8988T (cell line): ENCODE measurements at regions not wholly inside any gene's neighbourhood (a gene's known extent, or its start where the extent isn't known, plus 50 kb on each side); places are given as distances from the start of the nearest gene placed in this dataset.

Experiments
- DNase-seq: peaks from one replicate; pipeline ENCODE4 v3.0.0; 2011

DNA sequence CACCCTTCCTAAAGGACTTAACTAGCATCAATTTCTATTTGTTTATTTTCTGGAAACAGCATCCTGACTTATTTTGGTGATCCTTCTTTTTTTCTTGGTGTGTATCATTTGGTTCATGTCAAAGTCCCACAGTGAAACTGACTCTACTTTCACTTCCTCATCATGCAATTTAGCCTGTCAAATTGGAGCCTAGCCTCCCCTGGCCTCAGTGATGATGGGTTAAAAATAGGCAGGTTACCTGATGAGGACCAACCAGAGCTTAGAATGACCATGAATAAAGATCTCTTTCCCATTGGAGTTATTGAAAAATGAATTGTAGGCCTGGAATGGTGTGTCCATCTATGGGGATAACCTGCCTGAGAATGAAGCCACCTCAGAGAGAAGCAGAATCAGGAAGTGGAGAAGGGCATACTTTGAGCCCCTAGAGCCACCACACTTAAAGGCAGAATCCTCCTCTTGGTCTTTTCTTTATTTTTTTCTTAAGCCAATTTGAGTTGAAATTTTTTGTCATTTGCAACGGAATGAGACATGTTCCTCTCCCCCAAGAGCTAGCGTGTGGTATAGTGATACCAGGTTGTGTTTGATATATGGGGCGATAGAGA, 105.6 kb downstream of the BTBD3 start:
- DNase-seq, result no peak

DNA sequence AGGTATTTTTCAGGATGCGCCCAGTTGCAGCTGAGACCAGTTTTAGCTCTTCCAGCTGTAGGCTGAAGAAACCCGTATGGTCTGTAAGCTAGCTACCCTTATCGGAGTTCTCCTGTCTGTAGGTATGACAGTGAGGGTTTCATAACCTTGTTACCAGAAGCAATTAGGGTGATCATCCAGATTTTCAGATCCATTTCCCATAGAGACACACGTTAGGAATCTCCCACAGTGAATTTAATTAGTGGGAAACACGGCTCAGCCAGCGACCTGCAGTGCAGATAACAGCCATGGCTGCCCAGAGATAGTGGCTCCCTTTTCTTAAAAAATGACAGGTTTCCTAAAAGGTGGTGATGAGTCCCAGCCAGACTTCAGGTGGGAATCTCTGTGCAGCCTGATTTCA, 111.1 kb downstream of the BTBD3 start:
- no peak for DNase-seq

DNA sequence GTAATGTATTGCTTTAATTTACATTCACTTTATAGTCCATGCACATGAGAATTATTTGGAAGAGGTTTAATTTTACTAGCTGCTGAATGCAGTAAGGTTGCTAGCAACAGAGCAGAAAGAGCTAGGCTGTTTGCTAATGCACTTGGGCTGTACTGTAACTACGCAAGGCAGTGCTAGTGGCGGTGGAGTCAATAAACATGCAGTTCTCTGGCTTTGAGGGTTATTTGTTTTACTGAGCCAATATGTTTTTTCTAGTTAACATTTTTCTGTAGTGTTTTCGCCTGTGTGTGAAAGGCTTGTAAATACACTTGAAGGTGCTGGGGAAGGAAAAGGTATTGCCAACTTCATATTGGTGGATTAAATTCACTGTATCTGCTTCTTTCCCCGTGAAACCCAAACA, 112.8 kb downstream of the BTBD3 start:
- DNase-seq, result no peak

DNA sequence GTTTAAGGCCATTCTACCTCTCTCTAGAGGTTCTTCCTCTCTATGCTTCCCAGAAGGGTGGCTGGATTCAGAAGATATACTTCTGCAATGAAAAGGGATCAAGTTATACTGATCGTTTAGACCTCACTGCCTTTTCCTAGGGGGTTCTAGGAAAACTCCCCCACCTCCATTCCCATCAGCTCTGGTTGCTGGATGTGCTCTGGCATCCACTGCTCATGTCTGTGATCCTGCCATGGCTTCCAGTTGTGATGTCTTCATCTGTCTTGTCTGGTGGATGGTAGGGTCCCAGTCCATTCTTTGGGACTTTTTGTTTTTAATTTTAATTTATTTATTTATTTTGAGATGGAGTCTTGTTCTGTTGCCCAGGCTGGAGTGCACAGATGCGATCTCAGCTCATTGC, 118.4 kb downstream of the BTBD3 start:
- no peak for DNase-seq

DNA sequence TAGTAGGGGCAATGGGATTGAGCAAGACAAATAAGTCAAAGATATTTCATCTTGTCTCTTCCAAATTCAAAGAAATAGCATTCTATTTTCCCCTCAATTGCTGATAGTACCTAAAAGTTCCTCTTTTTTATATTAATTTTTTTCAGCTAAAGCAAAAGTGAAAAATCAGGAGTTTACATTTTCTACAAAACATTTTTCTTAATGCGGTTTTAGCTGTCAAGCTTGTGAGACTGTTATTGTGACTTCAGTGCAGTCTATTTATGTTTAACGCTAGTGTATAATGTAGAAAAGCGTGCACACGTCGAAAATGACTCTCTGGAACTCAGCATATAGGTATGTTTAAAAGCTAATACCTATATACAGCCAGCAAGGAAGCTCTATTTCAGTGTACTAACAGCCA, 119.8 kb downstream of the BTBD3 start:
- DNase-seq, result no peak

DNA sequence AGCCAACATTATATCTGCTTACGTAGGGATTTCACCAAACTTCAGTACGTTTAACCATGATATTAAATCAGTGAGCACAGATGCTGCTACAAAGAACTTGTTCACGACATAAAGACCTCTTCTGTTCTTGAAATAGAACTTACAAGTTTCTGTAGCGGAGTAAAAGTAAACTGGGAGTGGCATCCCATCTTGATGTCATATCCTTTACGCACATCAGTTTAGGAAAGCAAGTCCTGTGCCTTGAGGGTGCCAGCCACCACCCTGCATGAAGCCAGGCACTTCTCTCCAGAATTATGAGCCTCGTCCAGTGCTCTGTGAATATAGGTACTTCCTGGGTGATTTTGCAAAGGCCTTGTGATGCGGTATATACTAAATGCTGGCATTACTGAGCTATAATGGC, 122.6 kb downstream of the BTBD3 start:
- DNase-seq, result no peak

DNA sequence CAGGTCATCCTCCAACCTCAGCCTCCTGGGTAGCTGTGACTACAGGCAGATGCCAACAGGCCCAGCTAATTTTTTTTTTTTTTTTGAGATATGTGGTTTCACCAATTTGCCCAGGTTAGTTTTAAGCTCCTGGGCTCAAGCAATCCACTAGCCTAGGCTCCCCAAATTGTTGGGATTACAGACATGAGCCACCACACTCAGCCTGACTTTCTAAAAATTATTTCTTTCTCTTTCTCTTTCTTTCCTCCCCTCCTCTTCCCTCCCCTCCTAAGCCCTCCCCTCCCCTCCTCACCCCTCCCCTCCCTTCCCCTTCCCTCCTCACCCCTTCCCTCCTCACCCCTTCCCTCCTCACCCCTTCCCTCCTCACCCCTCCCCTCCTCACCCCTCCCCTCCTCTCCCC, 127.3 kb downstream of the BTBD3 start:
- DNase-seq, result no peak

DNA sequence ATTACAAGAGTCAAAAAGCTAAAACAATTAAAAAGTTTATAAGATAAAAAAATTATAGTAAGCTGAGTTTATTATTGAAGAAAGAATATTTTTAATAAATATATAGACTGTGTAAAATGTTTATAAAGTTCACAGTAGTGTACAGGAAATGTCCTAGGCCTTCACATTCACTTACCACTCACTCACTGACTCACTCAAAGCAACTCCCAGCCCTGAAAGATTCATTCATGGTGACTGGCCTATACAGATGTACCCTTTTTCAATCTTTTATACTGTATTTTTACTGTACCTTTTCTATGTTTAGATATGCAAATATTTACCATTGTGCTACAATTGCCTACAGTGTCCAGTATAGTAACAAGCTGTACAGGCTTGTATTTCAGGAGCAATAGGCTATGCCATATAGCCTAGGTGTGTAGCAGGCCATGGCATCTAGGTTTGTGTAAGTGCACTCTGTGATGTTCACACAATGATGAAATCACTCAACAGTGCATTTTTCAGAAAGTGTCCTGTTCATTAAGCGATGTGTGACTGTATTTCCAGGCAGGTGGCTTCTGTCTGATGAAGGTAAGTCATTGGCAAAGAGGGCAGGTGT, 130.2 kb downstream of the BTBD3 start:
- no peak for DNase-seq

DNA sequence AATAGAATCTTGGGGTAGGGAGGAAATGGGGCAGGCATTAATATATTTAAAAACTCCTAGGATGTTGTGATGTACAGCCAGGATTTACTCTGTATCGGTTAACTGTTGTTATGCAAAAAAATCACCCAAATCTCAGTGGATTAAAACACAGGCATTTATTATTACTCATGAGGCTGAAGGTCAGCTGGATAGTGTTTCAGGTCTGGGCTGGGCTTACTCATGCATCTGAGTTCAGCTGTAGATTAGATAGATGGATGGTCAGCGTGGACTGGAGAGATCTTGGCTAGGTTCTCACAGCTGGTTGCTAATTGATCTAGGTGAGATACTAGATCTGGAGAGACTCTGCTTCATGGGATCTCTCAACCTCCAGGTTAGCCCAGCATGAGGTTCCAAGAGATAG, 131.4 kb downstream of the BTBD3 start:
- no peak for DNase-seq

DNA sequence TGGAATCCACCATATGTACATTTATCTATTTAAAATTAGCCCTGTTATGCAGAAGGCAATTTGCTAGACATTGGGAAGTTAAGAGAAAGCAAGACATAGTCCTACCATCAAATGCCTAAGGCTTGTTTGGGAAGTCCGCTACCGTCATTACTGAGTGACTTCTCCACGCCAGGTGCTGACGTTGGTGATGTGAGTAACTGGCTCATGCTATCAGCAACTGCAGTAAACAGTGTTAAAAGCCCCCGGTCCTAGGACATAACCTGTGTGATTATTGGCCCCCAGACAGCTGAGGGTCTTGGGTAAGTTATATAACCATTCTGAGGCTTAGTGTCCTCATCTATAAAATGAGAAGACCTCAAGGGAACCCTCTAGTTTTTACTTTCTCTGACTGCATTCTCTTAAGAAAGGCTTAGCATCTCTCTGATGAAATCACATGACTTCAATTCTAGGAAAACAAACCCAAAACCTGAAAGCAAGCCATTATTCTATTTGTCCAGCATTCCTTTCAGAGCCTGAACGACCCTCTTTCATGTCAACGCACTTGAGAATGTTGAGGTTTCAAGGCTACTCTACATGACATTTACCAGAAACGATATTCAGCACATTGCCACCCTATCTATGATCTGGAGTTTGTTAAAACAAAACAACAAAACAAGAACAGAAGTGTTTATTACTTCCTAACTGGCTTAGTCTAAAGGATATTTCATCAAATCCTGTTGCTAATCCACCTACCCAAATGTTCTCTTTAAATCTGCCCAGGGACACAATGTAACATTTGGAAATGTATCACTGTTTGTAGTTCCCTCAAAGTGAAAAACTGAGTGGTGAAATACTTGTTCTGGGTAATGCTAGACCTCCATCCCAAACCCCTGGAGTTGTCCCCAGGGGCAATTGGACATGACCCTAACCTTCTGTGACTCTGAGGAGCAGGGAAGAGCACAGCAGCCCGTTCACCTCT, 133.8 kb downstream of the BTBD3 start:
- no peak for DNase-seq

DNA sequence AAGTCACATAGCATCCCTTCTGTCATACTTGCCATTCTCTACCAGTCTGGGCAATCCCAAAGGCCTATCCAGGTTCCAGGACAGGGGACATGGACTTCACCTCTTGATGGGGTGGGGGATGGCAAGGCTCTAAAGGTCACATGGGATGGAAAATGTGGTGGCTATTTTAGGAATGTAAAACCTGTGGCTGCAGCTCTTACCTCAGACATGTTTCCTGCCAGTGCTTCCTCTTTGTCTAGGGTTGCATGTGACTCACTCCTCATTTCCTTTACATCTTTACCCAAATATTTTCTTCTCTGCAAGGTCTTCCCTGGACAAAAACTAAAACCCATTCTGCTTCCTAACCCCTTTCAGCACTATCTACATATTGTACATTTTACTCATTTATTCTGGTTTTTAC, 135.7 kb downstream of the BTBD3 start:
- DNase-seq, result peak; percentile 12

DNA sequence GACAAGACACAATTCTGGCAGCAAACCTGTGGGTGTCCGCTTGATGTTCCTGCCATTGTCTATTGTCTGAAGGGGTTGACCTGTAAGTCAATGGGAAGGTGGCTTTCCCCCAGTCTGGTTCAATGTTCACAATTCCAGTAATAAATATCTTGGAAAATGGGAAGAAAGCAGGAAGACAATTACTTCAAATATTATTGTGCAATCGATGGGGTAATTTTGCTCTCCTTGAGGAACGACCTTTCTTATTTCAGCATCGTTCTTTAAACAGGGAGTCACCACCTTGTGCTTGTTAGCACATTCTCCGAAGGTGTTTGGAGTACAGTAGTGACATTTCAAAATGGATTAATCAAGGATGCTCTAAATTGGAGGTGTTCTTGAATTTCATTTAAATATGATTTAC, 136.9 kb downstream of the BTBD3 start:
- no peak for DNase-seq

DNA sequence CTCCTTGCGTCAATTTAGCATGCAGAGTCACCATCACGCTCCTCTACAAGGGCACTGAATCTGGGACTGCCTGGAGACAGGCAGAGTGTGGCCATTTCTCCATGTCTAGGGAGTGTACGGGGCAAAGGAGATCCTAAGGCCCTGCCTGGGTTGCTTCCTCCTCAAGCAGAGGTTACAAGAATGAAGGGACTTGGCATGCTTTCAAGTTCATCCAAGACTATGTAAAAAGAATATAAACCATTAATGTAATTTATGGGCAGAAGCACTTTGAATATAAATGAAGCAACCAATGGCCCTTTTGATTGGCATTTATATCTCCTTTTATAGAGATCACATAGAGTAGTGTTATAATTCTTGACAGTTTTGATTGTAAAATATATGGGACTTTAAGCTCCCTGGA, 137.5 kb downstream of the BTBD3 start:
- DNase-seq, result no peak

DNA sequence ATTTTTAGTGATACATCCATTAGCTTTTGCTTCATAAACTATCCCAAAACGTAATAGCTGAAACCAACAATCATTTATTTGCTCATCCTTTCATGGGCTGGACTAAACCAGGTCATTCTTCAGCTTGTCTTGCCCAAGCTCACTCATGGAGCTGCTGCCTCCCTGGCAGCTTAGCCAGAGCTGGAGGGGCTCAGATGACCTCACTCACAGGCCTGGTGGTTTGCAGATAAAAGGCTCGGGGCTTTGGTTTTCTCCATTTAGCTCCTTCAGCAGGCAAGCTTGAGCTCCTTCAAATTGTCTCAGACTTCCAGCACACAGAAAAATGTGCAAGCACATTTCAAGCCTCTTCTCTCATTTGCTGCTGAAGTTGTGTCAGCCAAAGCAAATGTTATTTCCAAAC, 139.1 kb downstream of the BTBD3 start:
- DNase-seq, result no peak

DNA sequence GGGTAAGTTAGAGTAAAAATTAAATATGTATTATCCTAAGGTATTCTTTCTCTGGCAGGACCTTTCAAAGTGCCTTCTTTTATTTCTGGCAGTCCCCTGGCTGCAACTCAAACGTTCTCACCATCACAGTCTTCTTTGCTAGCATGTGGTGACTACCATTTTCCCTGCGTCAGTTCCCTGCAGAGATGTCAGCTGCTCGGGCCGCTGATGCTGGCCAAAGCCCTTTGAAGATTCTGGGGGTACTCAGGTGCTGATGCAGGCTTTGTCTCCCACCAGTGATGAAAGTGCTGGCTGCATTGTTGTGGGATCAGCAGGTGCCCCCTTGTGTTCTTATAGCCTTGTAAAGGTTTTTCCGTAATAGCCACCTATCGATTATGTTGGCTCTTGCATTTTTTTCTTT, 140.1 kb downstream of the BTBD3 start:
- no peak for DNase-seq

DNA sequence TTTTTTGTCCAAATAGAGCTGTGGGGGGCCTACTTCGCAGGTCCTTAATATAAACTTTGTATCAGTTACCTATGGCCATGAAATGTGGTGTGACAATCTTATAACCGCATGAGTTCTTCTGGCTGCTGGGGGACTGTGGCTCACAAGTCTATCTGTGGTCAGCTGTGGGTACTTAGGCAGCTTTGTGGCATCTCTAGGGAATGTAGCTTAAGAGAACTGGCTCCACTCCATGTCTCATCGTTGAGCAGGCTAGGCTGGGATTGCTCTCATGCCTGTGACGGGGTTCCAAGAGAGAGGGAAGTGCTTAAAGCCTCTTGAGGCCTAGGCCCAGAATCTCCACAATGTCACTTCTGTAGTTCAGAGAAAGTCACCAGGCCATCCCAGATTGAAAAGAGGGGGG, 140.5 kb downstream of the BTBD3 start:
- no peak for DNase-seq

DNA sequence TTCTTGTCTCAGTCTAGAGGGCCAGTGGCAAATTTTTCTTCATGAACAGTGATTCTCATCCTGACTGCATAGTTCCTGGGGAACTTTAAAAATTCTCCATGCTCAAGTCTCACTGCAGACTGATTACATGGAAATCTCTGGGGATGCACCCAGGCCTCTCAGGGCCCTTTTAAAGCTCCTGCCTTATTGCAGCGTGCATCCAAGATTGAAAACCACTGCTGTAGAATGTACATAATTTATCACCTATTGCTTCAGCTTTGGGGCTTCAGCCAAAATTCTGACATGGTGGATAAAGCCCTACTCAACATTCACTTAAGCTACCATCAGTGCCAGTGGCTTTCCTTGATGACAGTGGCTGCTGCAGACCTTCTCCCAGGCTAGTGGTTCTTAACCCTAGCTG, 143.8 kb downstream of the BTBD3 start:
- no peak for DNase-seq

DNA sequence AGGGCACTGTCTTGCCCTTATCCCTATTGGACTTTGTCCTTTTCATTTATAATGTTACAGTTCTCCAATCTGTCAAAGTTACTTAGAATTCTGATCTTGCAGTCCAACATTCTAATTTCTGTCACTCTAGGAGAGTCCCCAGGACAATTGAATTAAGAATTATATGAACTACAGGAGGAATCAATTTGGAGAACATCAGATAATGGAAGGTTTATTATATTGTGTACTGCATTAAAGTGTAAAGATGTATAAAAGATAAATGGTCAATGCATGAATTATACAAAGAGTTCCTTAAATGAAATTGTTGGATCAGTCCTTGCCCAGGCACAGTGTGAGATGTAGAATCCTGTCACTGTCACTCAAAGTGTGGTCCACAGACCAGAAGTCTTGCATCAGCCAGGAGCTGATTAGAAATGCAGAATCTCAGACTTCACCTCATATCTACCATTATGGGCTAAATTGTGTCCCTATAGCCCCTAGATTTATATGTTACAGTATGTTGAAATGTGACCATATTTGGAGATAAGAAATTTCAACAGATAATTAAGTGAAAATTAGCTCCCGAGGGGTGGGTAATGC, 145.5 kb downstream of the BTBD3 start:
- no peak for DNase-seq

DNA sequence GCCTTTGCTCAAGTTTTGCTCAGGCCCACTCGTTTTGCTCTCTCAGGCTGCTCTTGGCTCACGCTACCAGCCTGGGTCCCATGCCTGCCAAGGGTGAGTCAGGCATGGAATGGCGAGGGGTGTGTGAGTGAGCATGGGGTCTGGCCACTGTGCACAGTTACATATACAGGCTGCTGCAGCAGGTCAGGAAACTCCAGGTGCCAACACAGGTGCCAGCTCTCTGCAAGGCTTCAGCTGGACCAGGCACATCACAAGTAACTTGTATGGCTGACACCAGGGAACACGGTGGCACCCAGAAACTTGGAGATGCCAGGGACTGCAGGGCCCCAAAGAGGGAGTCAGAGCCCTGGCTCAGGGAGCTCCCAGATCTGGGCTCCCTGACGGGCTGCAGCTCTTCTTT, 146.8 kb downstream of the BTBD3 start:
- DNase-seq, result no peak

DNA sequence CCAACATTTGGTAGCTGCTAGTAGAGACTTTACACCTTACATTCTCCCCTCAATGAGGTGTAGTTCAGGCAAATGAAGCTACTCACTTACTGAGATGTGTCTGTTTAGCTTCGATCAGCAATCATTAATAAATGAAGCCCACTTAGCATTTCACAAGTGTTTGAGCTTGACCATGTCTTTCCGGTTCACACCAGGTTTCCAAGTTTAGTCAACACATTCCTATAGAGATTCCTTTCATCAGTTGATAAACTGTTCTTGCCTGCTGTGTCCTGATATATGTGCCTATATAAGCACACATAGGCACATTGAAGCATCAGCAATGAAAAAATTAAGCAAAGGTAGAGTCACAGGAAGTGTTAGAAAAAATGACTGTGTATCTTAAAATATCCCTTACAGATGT, 150.0 kb downstream of the BTBD3 start:
- no peak for DNase-seq

DNA sequence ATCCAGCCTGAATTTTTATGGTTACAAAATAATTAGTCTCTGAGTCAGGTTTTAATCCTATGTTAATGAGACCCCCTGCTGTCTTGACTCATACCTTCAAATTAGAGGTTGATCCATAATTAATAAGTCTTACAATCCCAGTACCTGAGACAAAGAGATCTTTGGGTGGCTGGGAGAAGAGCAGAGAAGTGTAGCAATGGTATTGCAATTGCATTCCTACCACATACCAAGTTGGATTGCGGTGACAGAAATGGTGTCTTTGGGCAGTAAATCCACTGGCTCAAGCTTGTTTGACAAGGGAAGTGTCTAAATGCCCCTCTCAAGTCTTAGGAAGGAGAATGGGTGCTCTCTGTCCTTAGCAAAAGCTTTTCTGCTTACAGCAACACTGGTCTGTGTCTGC, 150.4 kb downstream of the BTBD3 start:
- DNase-seq, result no peak

DNA sequence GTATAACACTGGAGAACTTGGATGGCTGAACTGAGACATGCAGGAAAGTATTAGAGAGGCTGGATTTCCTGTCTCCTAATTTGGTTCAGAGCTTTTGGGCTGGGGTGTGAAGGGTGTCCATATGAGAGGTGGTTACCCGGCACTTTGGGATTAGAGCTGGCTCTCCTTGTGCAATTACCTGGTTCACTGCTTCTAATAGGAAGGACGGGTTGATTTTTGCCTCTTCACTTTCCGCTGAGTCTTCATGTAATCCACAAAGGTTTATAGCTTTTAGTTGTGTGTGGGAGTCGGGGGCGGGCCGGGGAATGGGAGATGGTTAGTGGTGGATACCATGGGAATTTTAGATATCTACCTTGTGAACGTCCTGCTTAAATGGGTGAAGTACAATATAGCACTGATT, 151.5 kb downstream of the BTBD3 start:
- no peak for DNase-seq

DNA sequence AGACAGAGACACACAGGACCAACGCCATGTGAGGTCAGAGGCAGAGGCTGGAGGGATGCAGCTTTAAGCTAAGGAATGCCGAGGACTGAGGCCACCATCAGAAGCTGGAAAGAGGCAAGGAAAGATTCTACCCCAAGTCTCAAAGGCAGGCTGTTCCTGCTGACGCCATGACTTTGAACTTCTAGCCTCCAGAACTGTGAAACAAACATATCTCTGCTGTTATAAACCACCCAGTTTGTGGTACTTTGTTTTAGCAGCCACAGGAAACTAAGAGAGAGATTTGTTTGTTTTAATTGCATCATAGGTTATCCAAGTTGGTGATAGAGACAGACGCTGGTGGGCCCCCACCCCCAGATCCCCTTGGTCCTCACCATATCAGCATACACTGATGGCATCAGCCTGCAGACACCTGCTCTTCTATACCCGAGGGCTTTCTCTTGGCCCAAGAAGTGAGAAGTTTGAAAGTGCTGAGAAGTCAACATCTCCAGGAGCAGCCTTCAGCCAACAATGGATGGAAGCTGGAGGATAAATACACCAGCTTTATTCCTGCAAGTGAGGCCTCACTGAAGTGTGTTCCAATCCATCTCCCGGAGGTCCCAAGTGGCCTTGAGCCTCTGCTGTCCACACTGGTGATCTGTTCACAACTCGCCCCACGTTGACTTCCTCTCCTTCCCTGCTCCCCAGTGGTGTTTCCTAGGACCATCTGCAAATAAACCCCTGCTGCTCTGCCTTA, 154.7 kb downstream of the BTBD3 start:
- no peak for DNase-seq
